WTC11 (cell line): ENCODE measurements at regions not wholly inside any gene's neighbourhood (a gene's known extent, or its start where the extent isn't known, plus 50 kb on each side); places are given as distances from the start of the nearest gene placed in this dataset.

Source experiments
- AFF4 ChIP-seq: sonication (generic); formaldehyde crosslinking; IDR thresholded peaks from 2 replicates; pipeline ENCODE4 v1.8.1; 2023; ENCODE audit warnings: mild to moderate bottlenecking, missing genetic modification reagents, borderline replicate concordance
- CTCF ChIP-seq: fragments of 200-600 bp; IDR thresholded peaks from 2 replicates; pipeline ENCODE4 v1.8.0; 2022; ENCODE audit warnings: antibody characterized with exemption
- E2F1 ChIP-seq: sonication (generic); formaldehyde crosslinking; IDR thresholded peaks from 2 replicates; pipeline ENCODE4 v1.8.0; 2022; ENCODE audit warnings: mild to moderate bottlenecking, missing genetic modification reagents
- E2F4 ChIP-seq: sonication (generic); formaldehyde crosslinking; IDR thresholded peaks from 2 replicates; pipeline ENCODE4 v1.8.1; 2022; ENCODE audit warnings: low read depth, mild to moderate bottlenecking, moderate library complexity, missing genetic modification reagents, borderline replicate concordance
- FOXP1 ChIP-seq: sonication (generic); formaldehyde crosslinking; IDR thresholded peaks from 2 replicates; pipeline ENCODE4 v1.8.0; 2022; ENCODE audit warnings: missing genetic modification reagents, mild to moderate bottlenecking, moderate library complexity, borderline replicate concordance
- HMGXB4 ChIP-seq: sonication (generic); formaldehyde crosslinking; IDR thresholded peaks from 2 replicates; pipeline ENCODE4 v1.8.1; 2023; ENCODE audit warnings: mild to moderate bottlenecking, moderate library complexity, missing genetic modification reagents
- JUN ChIP-seq: sonication (generic); formaldehyde crosslinking; IDR thresholded peaks from 2 replicates; pipeline ENCODE4 v1.8.0; 2023; ENCODE audit warnings: mild to moderate bottlenecking, missing genetic modification reagents
- NFYB ChIP-seq: sonication (generic); formaldehyde crosslinking; conservative IDR thresholded peaks from 2 replicates; pipeline ENCODE4 v1.8.0; 2022; ENCODE audit warnings: low read depth, missing genetic modification reagents
- PRRX2 ChIP-seq: fragments of 250-450 bp; sonication (Bioruptor Pico); IDR thresholded peaks from 2 replicates; pipeline ENCODE4 v1.8.0; 2021; ENCODE audit warnings: mild to moderate bottlenecking
- SP1 ChIP-seq: sonication (generic); formaldehyde crosslinking; conservative IDR thresholded peaks from 2 replicates; pipeline ENCODE4 v1.8.1; 2022; ENCODE audit warnings: missing genetic modification reagents
- TEAD4 ChIP-seq: sonication (generic); formaldehyde crosslinking; IDR thresholded peaks from 2 replicates; pipeline ENCODE4 v1.8.0; 2022; ENCODE audit warnings: mild to moderate bottlenecking, missing genetic modification reagents
- TP53 ChIP-seq: sonication (generic); formaldehyde crosslinking; IDR thresholded peaks from 2 replicates; pipeline ENCODE4 v1.8.1; 2023; ENCODE audit warnings: mild to moderate bottlenecking, missing genetic modification reagents
- ZBTB21 ChIP-seq: sonication (generic); formaldehyde crosslinking; IDR thresholded peaks from 2 replicates; pipeline ENCODE4 v1.8.1; 2023; ENCODE audit warnings: mild to moderate bottlenecking, missing genetic modification reagents, borderline replicate concordance
- ZNF425 ChIP-seq: fragments of 250-450 bp; sonication (Bioruptor Pico); conservative IDR thresholded peaks from 2 replicates; pipeline ENCODE4 v1.9.0; 2021; ENCODE audit warnings: mild to moderate bottlenecking

- no peak for TF ChIP-seq ZBTB21 (CRISPR knock-in tag)
- no peak for TF ChIP-seq AFF4 (CRISPR knock-in tag)
- no peak for TF ChIP-seq CTCF
- no peak for TF ChIP-seq E2F4
- no peak for TF ChIP-seq HMGXB4
- TF ChIP-seq SP1 (CRISPR knock-in tag), result no peak
- TF ChIP-seq TEAD4, result no peak
- TF ChIP-seq PRRX2 (CRISPR knock-in tag), result no peak
- TF ChIP-seq JUN, result no peak
- no peak for TF ChIP-seq NFYB (CRISPR knock-in tag)
- TF ChIP-seq TP53 (CRISPR knock-in tag), result no peak
- no peak for TF ChIP-seq ZNF425 (CRISPR knock-in tag)
- TF ChIP-seq FOXP1 (CRISPR knock-in tag), result no peak
- TF ChIP-seq E2F1, result no peak
These were observed 53.9 kb upstream of the STXBP6 start for GRCh38 chr14:25103820-25104219.
